GM18502 (cell line): ENCODE measurements at regions not wholly inside any gene's neighbourhood (a gene's known extent, or its start where the extent isn't known, plus 50 kb on each side); places are given as distances from the start of the nearest gene placed in this dataset.

Source experiments
- ATAC-seq: cut with Tn5 transposase; IDR thresholded peaks from one replicate; pipeline ENCODE4 v1.9.1; 2021; ENCODE audit warnings: mild to moderate bottlenecking; ENCODE audit not compliant: unreplicated experiment, poor library complexity

DNA sequence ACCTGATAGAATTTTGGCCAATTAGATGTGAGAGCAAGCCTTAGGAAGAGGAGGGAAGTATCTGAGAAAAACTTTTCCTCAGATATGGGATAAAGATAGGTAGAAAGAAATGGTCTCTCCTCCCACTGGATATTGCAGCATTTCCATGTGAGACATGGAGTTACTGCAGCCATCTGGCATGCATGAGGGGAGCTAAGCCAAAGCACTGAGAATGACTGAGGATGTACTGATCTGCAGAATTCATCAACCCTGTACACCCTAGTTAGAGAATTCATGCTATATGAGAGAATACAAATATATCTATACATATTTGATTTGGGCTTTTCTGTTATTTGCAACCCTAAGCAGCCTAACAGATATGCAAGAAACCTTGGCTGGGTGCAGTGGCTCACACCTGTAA is 52.5 kb upstream of the RPL34 start:
- ATAC-seq: no peak

DNA sequence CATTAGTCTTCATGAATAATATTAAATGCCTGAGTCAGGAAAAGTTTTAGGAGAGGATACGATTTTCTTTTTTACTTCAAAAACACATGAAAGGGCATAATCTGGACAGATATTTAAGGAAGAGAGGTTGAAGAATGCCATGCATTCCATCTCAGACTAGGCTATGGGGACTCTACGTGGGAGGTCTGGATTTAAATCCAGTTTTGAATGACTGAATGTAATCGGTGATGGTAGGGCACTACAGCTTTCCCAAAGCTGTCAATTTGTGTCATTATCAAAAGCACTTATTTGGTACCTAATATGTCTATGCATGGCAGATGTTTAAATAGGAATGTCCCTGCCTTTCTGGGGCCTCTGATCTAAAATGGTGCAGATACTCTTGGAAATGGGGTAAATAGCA is 59.3 kb upstream of the RPL34 start:
- no peak for ATAC-seq

DNA sequence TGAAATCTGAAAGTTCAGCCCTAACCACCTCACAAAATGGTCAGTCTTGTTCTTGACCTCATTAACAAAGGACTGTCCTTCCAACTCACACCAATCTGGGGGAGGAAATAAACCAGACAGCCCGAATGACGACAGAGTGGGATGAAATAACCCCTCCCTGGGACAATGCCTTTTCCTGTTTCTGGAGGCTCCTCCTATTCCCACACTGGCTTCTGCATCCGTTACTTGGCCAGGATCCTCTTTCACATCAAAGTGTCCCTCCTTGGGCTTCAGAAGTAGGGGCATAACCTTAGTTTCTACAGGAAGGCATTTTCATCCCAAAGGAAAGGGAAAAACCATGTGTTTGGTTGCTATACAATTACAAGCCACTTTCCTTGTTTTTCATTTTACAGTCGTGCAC is 59.8 kb upstream of the RPL34 start:
- no peak for ATAC-seq

GRCh38 chr4:108559911-108560310 is 60.5 kb upstream of the RPL34 start:
- no peak for ATAC-seq

GRCh38 chr4:108559068-108559793 is 61.1 kb upstream of the RPL34 start:
- ATAC-seq: no peak

DNA sequence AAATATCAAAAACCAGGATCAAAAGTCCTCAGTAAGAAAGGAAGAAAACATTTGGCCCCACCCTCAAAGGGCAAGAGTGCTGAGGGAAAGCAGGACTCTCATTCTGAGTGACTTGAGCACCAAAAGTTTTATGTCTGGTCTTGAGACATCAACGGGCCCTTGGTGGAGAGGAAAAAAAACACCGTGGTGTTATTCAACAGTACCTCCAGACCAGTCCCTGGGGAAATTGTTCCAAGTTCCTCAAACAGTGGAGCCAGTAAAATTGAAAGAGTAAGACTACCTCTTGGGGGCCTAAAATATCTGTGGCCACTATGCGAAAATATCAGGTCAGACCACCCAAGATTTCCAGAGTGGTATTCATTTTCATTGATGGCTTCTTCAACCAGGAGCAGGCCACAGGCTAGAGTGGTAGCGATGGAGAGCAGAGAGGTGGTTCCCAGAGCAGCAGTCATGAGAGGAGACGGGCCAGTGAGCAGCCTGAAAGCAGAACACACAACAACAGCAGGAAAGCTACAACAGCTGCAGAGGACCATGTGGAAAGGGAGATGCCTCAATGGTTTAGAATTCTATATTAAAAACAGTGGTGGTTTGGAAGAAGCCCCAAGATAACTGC is 63.7 kb upstream of the RPL34 start:
- ATAC-seq: peak; percentile 74

DNA sequence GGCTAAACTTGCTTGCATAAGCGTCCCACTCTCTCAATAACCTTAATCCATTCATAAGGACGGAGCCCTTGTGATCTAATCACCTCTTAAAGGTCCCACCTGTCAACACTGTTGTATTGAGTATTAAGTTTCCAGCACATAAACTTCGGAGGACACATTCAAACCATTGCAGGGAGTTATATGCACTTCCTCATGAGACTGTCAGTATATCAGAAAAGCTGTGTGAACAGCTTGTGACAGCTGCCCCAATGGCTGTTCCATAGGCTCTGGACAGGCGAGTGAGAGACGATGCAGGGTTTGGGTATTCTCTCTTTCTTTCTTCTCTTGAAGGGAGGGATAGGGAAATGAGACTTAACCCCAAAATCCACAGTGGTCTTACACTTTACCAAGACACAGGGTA is 64.2 kb upstream of the RPL34 start:
- ATAC-seq: no peak

DNA sequence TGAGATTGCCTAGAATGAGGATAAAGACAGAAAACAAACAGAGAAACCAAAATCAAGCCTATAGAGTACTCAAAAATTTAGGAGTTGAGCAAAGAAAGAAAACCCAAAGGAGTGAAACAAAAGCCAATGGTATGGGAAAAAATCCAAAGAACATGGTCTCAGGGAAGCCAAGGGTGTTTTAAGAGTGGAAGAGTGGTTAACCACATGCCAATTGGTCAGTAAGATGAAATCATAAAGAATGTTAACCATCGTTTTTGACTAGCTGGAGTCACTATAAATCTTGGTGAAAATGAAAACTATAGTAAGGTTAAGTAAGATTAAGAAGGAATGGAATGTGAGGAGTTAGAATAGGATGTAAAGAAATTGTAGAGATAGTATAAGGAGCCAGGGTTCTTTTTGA is 64.7 kb upstream of the RPL34 start:
- ATAC-seq: no peak

DNA sequence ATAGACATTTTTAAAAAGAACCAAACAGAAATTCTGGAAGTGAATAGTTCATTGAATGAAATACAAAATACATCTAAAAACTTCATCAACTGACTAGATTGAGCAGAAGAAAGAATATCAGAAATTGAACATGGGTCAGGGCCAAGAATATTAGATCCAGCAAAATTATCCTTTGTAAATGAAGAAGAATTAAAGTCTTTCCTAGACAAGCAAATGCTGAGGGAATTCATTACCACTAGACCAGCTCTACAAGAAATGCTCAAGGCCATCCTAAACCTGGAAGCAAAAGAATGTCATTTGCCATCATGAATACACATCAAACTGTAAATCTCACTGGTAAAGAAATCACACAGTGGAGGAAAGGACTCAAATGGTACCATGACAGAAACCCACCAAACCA is 72.7 kb upstream of the RPL34 start:
- no peak for ATAC-seq

DNA sequence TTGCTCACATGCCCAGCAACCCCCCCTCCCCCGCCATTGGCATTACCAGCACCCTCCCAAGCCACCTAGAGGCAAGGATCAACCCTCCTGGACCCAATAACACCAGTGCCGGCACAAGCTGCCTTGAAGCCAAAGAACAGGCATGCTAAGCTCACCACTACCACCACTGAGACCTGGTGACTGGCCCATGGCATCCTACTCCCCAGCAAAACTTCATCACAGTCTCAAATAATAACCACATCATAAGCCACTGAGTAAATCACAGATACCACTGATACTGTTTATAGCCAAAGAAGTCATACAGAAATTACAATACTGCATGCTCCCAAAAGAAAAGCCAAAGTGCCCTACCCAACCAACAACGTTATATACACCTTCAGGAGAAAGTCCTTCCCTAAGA is 73.6 kb upstream of the RPL34 start:
- no peak for ATAC-seq

DNA sequence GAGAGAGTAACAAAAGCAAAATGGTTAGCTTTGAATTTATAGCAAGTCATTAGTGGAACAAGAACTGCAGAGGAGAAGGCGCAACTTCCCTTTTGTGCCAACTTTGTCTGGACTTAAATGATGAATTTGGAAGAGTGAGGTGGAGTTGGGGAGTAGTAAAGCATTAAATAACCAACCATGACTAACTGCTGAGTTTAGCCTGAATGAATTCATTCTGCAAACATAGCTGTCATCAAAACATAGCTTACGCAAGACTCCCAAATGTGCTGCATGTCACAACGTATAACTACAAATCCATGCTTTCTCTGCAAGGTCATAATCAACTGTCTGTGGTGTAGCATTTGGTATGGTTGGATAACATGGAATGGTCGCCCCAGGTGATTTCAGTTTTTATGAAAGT is 75.9 kb upstream of the RPL34 start:
- ATAC-seq: no peak

GRCh38 chr4:108543359-108543968 is 76.9 kb upstream of the RPL34 start:
- ATAC-seq: no peak

DNA sequence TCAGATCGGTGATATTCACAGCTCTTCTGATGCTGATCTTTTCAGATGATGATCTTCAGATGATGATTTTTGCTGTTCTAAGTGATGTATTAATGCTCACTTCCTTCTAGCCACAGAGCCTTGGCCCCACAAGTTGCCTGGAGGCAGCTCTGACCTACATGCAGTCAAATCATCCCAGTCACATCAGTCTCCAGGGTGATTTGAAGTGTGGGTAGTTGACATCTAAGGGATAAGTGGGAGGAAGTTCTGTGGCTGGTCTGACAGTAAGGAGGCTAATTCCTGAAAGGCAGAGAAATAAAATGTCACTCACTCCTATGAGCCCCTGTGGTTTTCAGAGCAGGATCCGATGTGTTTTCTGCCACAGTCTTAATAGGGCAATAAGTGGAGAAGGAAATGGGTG is 79.8 kb upstream of the RPL34 start:
- ATAC-seq: no peak

GRCh38 chr4:108536577-108536976 is 83.8 kb upstream of the RPL34 start:
- ATAC-seq: no peak

GRCh38 chr4:108535757-108536156 is 84.6 kb upstream of the RPL34 start:
- ATAC-seq: no peak

DNA sequence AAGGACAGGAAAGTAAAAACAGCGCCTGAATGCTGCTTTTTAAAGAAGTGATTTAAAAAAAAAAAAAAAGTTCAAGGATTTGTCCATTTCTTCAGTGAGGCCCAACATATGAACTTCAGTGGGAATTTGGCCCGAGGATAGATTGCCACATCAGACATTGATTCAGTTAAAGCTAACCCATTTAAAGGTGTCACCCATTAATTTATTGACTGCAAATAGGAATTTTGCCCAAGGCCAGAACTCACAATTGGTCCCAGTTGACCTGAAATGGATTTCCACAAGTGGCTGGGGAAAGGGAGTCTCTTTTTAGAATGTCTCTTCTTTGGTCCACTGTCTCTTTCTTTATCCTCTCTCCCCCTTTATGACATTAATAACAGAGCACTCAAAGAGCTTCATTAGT is 86.5 kb upstream of the RPL34 start:
- no peak for ATAC-seq

- ATAC-seq: no peak
These were observed 87.0 kb upstream of the RPL34 start for GRCh38 chr4:108533245-108533844.

DNA sequence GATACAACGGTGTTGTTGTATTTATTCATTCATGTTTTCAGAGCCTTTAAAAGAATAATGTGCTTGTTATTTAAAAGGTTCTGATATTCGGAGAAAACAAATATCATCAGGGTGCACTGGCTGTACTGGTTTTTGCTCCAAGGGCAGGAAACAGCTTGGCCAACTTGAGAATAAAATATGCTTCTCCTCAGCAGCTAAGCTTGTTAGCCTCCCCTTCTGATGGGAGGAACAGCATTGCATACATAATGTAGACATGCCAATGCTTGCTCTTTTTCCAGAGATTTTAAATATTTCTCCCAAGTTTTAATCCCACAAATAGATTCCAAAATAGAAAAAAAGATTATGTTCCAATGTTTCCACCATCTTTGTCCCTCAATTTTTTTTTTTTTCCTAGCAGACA is 87.6 kb upstream of the RPL34 start:
- ATAC-seq: no peak

GRCh38 chr4:108532187-108532586 is 88.2 kb upstream of the RPL34 start:
- ATAC-seq: no peak

GRCh38 chr4:108531461-108531860 is 88.9 kb upstream of the RPL34 start:
- no peak for ATAC-seq
